GM19463 (cell line): ENCODE measurements at regions not wholly inside any gene's neighbourhood (a gene's known extent, or its start where the extent isn't known, plus 50 kb on each side); places are given as distances from the start of the nearest gene placed in this dataset.

Experiments used
- ATAC-seq: cut with Tn5 transposase; IDR thresholded peaks from one replicate; pipeline ENCODE4 v1.9.1; 2021; ENCODE audit warnings: mild to moderate bottlenecking, moderate library complexity; ENCODE audit not compliant: unreplicated experiment

DNA sequence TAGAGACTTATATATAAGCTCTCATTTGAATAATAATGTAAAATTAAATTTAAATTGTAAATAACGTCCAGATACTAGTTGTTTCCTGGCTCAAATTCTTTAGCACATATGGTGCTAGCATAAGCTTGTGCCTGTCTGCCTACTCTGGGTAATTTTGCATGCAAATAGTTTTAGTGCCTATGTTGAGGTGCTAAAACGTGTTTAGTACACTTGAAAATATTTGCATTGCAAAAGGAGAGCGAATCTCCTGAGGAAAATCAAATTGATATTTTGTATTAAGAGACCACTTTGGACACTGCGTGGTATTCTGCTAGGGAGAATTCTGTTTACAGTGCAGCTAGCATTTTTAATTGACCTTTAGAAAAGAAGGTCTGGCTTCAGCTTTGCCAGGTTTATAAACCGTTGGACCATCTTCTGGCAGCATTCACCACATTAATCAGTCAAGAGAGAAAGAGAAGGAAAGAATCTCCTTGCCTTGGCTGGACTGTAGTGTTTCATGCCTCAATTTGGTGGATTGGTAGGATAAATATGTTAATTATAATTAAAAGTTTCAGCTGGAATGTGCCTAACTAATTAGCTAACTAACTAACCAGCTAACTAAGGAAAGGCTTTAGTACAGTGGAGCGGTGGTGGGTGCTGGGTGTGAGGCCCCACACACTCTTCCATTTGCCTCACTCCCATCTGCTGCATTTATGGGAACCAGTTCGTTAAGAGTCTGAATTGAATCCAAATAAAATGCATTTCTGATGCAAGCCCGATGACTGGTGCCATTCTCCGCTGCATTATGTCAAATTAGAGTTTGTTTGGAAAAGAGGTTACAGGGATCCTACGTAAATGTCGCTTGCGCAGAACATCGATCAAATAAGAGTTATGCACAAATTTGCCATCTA is 150.1 kb upstream of the MPDZ start:
- ATAC-seq: no peak

DNA sequence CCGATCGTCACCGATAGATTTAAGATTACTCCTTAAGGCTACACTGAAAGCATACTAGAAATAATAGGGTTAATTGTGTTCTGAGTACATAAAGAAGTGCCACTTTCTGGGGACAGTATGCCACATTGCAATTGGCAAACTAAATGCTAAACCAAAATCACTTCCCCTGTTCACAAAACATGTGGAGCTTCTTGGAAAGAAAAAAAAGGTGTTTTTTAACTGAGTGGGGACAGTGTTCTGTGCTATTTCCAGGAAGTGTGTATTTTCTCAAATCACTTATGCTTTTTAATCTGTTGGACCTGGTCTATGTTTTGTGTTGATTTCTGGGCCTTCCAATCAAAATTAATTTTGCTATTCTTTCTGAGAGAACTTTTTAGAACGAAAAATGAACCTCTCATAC is 149.3 kb upstream of the MPDZ start:
- ATAC-seq: no peak

DNA sequence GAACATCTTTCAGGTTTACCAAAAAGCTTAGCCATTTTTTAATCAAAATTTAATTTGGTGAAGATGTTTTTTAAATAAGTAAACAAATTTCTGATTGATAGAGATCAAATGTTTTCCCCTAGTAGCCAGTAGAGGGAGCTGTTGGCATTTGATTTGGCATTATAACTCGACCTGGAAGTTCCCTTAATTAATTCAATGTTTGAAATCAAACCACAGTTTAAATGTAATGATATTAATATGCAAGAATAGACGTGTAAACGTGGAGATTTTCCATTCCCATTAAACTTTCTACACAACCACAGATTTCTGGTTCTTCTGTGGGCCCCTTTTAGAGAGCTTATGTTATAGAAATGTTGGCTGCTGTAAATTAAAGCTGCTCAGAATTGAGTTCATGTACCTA is 148.1 kb upstream of the MPDZ start:
- no peak for ATAC-seq

DNA sequence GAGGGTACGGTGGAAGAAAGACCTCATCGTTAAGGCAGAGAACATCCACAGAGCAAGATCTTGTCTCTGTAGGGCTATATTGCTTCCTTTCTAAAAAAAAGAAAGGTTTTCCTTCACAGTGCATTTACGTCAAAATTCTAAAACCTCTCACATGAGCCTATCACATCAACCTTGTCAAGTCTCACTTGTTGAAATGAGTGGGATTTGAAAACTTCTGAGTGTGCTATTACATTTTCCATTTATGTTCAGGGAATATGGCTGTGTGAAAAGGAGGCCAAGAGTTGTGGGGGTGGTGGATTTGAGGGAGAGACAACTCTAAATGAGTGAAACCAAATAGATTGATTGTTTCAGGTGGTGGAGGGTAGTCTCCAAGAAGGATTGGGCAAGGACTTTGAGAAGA is 147.1 kb upstream of the MPDZ start:
- ATAC-seq: no peak

DNA sequence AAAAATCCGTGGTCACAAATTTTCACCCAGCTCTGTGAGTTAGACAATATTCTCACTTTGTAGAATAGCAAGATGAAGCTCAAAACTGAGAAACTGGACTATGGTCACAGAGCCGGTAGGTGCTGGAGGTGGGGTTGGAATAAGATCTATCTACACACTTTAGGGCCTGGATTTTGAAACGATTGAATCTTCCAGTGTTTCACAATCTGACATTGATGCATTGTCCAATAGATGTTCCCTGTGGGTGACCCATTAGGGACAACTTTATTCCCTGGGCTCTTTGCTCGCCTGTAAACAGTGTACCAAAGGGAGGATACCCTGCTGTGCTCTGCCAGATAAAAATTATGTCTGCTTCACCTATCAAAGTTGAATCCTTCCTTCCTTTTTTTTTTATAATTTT is 145.4 kb upstream of the MPDZ start:
- ATAC-seq: no peak

DNA sequence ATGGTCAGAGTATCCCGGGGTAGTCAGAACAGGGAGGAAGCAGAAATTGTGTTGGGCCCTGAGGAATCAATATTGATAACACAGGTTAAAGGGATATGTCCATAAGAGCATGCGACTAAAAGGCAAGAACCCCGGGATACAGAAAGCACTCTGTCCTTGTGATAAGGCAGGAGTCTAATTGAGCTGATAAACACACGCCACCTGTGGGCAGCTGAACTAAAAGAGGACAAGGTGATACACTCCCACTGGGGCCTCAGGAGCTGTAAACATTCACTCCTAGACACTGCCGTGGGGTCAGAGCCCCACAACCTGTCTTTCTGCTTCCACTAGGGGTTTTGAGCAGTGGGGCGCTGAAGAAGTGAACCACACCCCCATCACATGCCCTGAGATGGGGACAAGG is 144.7 kb upstream of the MPDZ start:
- no peak for ATAC-seq

DNA sequence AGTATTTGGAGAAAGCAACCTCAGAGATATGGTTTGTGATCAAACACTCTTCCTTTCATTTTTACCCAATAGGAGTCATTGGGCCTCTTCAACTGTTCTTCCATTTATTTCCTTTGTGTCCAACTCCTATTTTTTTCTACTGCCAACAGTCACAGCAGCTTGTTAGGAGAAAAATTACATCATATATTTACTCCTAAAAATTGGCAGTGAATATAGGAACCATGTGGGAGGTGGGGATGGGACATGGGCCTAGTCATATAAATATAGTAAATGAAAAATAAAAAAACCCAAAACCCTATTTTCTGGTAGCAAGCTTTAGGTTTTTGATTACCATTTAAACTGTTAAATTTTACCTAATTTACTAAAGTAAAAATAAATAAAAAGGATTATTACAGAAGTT is 134.9 kb upstream of the MPDZ start:
- no peak for ATAC-seq

- no peak for ATAC-seq
Measured at GRCh38 chr9:13412331-13412730, 132.8 kb upstream of the MPDZ start.

DNA sequence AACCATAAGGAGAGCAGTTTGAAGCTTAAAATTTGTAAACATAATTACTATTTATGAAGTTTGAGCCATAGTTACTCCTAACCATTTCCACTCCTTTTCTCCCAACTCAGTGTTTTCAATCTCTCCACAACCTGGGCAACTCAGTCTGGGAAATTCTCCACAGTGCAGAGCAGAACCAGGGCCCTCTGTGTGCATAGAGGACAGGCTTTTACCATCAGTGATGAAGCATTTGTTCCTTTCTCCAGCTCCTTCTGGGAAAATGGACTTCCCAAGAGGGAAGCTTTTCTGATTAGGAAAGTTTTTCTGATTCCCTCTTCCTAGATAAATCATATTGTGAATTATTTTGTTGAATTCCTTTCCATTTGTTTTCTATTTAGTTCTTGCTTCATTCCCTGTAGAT is 132.3 kb upstream of the MPDZ start:
- ATAC-seq: no peak

- ATAC-seq: no peak
Measured at GRCh38 chr9:13410566-13411031, 131.1 kb upstream of the MPDZ start.

DNA sequence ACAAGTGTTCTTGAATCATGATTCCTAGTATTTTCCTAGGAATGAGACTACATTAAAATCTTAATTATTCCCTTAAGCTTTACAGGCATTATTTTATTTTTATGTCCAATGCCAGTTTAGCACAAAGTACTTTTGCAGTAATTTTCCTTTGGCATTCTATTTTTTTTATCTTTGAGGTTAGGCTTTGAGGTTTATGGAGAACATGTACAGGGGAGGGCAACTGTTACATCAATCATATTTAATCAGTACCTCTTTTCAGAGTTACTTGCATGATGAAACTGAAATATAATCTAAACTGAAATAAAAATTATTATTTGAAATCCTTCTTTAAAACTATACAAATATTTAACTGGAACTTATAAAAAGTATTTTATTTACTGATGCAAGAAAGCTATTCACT is 118.2 kb upstream of the MPDZ start:
- no peak for ATAC-seq

DNA sequence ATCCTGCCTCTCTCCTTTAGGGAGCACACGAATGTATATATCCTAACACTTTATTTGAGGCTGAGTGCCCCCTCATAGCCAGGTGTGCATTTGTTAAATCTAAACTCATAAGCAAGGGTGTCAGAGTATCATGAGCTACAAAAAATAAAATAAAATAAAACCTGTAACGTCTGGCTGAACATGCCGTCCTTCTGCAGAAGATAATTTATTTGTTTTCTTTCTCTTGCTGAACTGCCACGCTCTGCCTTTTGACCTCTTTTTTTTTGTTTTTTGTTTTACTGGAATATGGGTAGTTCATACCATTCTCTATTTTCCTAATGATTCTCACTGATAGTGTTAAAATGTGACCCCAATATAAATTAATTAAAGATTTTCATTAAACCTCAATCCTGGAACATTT is 117.7 kb upstream of the MPDZ start:
- ATAC-seq: no peak

- ATAC-seq: no peak
Measured at GRCh38 chr9:13396418-13396817, 116.9 kb upstream of the MPDZ start.

GRCh38 chr9:13395156-13395555 is 115.7 kb upstream of the MPDZ start:
- ATAC-seq: no peak

- no peak for ATAC-seq
Measured at GRCh38 chr9:13388157-13388556, 108.7 kb upstream of the MPDZ start.

- ATAC-seq: no peak
Measured at GRCh38 chr9:13387734-13388067, 108.2 kb upstream of the MPDZ start.

DNA sequence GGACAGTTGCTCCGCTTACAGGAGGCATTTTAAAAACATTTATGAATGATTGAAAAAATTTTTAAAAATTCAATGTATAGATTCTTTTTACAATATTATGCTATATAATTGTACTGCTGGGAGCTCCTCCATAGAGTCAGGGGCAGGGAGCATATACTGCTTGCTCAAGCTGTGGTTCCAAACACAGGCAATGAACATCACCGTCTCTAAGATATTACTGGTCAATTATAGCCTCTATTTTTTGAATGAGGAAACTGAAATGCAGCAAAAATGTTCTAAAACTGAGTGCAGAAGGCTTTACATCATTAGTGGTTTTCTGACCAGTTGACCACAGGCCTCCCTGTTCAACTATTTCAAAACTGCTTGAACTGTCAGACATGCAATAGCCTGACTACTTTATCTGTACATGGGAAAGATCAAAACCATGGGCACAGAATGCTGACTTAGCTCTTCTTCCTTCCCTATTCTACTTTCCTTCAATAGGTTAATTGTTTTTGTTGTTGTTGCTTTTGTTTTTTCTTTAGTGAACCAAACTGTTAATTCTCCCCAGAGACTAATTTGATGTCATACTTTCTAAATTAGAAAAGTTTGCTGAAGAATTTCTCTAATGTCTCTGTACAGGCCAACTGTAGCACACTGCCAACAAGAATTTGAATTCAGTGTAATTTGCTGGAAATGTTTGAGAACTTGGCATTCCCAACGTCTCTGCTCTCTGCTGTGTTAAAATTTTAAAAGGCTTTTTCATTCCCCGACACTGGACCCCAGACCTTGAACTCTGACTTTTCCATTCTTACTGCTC is 107.6 kb upstream of the MPDZ start:
- ATAC-seq: no peak

GRCh38 chr9:13386316-13386715 is 106.8 kb upstream of the MPDZ start:
- no peak for ATAC-seq

DNA sequence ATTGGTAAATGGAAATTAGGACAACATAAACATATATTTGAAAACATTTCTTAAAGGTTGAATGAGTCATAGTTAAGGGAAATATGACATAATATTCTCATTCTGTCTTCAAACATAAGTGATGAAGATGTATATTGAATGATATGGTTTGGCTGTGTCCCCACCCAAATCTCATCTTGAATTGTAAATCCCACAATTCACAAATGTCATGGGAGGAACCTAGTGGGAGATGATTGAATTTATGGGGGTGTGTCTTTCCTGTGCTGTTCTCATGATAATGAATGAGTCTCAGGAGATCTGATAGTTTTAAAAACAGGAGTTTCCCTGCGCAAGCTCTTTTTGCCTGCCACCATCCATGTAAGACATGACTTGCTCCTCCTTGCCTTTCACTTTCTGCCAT is 104.4 kb upstream of the MPDZ start:
- ATAC-seq: no peak

DNA sequence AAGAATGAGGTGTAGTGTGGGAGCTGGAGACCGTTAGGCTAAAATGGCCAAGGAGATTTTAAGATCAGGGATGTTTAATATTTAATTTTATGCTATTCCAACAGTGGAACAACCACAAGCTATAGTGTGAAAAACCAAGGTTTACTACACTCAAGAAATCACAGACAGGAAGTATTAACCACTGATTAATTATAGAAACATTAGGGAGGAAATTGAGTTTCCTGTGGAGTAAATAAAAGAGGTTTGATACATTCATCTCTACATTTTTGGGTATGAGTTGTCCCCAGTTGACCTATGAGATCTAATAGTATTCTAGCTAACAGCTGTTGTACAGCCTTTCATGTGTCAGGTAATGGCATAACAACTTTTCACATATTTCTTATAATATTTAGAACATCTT is 103.7 kb upstream of the MPDZ start:
- ATAC-seq: no peak

DNA sequence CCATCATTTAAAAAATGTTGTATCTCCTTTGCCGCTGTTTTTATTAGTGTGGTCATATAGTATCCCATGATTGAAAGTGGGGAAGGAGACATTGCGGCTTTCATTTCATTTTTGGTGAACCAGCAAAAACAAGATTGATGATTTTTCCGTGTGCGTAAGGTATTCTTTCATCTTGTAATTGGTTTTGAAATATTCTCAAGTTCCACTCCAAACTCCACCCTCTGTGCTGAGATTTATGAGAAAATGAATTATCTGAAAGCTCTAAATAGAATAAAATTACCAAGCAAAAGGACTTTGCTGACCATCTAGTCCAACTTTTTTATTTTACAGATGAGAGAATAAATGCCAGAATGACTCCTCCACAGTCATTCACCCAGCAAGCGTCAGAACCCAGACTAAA is 103.1 kb upstream of the MPDZ start:
- no peak for ATAC-seq

GRCh38 chr9:13380903-13381302 is 101.4 kb upstream of the MPDZ start:
- ATAC-seq: no peak
